NB4 (cell line): ENCODE measurements at regions not wholly inside any gene's neighbourhood (a gene's known extent, or its start where the extent isn't known, plus 50 kb on each side); places are given as distances from the start of the nearest gene placed in this dataset.

ENCODE experiments used
- DNase-seq: peaks from one replicate; pipeline ENCODE4 v3.0.0; 2010; ENCODE audit warnings: low read depth
- H3K4me3 ChIP-seq: one replicate; pipeline ENCODE4 v1.5.1; 2011; ENCODE audit warnings: mild to moderate bottlenecking, low read depth, low read length, moderate library complexity
- MYC ChIP-seq: IDR thresholded peaks from 2 replicates; pipeline ENCODE4 v1.6.1; 2011; ENCODE audit warnings: low read depth, low read length
- POLR2A ChIP-seq: IDR thresholded peaks from 2 replicates; pipeline ENCODE4 v1.6.1; 2011; ENCODE audit warnings: mild to moderate bottlenecking; ENCODE audit not compliant: insufficient read length; ENCODE audit errors: extremely low read depth
- TF ChIP-seq, protein P1 (sequence below): IDR thresholded peaks from one replicate; pipeline ENCODE4 v1.5.1; 2012; ENCODE audit warnings: low read depth, low read length
- TF ChIP-seq, protein P2 (sequence below): IDR thresholded peaks from 2 replicates; pipeline ENCODE4 v1.6.1; 2011; ENCODE audit warnings: low read depth, low read length

DNA sequence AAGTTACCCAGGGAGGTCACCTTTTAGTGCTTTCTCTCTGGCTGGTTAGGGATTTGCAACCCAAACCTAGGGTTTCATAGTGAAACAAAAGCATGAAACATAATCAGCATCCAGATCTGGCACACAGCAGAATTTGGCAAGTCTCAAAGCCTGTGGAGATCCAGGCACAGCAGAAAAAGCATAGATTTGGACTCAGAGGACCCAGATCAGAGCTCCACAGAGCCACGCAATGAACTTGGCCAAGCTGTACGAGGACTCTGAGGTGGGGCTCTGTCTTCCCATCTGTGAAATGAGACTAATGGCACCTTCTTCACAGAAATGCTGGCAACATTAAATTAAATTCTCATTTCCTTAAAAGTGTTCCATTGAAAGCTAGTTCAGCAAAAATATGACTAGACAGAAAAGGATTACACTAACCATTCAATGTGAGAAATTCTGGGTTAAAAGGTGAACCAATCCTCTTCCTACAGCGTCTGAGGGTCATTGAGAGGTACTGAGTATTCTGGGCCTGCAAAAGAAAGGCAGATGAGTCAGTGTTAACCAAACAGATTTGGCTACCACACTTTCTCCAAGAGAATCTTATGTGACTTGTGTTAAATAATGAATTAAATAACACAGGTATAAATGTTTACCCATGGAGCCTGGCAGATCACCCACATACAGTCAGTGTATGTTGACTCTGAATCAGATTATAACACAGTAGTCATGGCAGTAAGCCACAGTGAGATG is 266.3 kb downstream of the MREG start:
- H3K4me3 ChIP-seq, result no peak overlapping the region
- TF ChIP-seq POLR2A (no peak), MYC (no peak)
- TF ChIP-seq, protein P1, sequence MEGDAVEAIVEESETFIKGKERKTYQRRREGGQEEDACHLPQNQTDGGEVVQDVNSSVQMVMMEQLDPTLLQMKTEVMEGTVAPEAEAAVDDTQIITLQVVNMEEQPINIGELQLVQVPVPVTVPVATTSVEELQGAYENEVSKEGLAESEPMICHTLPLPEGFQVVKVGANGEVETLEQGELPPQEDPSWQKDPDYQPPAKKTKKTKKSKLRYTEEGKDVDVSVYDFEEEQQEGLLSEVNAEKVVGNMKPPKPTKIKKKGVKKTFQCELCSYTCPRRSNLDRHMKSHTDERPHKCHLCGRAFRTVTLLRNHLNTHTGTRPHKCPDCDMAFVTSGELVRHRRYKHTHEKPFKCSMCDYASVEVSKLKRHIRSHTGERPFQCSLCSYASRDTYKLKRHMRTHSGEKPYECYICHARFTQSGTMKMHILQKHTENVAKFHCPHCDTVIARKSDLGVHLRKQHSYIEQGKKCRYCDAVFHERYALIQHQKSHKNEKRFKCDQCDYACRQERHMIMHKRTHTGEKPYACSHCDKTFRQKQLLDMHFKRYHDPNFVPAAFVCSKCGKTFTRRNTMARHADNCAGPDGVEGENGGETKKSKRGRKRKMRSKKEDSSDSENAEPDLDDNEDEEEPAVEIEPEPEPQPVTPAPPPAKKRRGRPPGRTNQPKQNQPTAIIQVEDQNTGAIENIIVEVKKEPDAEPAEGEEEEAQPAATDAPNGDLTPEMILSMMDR, result no peak
- TF ChIP-seq, protein P2, sequence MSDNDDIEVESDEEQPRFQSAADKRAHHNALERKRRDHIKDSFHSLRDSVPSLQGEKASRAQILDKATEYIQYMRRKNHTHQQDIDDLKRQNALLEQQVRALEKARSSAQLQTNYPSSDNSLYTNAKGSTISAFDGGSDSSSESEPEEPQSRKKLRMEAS, result no peak
- DNase-seq, result no peak

DNA sequence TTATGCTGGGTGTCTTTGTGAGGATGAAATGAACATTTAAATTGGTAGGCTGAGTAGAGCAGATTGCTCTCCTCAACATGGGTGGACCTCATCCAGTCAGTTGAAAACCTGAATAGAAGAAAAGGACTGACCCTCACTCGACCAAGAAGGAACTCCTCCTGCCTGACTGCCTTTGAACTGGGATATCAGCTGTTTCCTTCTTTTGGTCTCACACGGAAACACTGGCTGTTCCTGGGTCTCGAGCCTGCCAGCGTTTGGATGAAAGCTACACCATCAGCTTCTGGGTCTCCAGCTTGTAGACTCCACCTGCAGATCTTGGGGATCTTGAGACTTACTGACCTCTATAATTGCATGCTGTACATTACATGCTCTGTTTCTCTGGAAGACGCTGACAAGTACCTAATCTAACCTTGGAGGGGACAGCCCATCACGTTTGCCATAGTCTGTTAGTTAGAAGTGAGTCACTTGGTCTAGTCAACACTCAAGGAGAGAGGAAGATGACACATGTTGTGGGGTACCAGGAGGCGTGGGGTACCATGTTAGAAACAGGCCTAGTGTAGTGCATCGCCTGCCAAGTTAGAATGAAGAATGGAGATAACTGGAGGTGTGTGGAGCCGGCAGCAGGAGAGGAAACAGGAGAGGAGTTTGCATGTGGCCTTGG is 267.0 kb downstream of the MREG start:
- DNase-seq, result no peak
- TF ChIP-seq POLR2A, result no peak
- no peak overlapping the region for H3K4me3 ChIP-seq

- DNase-seq, result no peak
- H3K4me3 ChIP-seq, result no peak overlapping the region
- TF ChIP-seq, protein P2, result no peak
- no peak for TF ChIP-seq POLR2A
- no peak for TF ChIP-seq MYC
- TF ChIP-seq, protein P1, result no peak
Observed at GRCh38 chr2:215745331-215745730, 268.0 kb downstream of the MREG start.

DNA sequence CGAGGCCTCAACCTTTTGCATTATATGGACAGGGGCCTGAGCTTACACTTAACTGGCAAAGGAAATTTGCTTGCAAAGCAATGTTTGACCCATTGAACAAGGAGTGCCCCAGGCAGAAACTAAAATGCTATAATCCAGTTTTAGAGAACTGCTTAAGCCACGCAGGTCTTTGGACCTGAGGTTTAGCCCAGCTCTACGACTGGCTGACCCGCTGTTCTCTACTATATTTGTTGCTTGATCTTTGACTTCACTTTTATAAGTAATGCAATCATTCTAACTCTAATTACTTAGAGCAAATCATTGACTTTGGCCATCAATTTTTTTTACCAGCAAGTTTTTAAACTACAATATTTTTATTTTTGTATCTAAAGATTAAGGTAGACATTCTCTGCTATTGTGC is 268.8 kb downstream of the MREG start:
- H3K4me3 ChIP-seq, result no peak overlapping the region
- DNase-seq, result no peak
- TF ChIP-seq, protein P1, result no peak
- TF ChIP-seq POLR2A, result no peak
- TF ChIP-seq MYC, result no peak
- TF ChIP-seq, protein P2, result no peak

DNA sequence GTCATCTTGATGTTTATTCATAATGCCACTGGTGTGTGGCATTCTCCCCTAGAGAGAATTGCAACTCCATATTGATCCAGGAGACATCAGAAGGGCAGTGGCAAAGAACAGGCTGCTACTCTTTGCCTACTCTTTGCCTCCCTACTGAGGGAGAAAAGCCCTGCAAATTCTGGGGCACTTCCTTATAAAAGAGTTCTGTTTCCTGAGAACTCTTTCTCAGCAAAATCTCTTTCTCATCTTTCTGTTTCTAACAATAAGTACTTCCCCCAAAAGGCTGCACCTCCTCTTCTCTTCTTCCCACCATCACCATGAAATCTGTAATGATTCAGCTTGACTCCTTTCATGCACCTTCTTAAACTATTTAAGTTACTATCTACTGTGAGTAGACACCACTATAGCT is 270.3 kb downstream of the MREG start:
- no peak overlapping the region for H3K4me3 ChIP-seq
- DNase-seq, result no peak
- TF ChIP-seq, protein P2, result no peak

- TF ChIP-seq MYC (no peak), POLR2A (no peak)
- TF ChIP-seq, protein P2, result no peak
- TF ChIP-seq, protein P1, result no peak
- no peak for DNase-seq
- no peak overlapping the region for H3K4me3 ChIP-seq
Observed at GRCh38 chr2:215742021-215742420, 271.3 kb downstream of the MREG start.

- no peak overlapping the region for H3K4me3 ChIP-seq
- TF ChIP-seq POLR2A (no peak), MYC (no peak)
- TF ChIP-seq, protein P2, result no peak
- TF ChIP-seq, protein P1, result no peak
- DNase-seq, result no peak
Observed at GRCh38 chr2:215740071-215740470, 273.3 kb downstream of the MREG start.
